PC-9 (cell line): ENCODE measurements at regions not wholly inside any gene's neighbourhood (a gene's known extent, or its start where the extent isn't known, plus 50 kb on each side); places are given as distances from the start of the nearest gene placed in this dataset.

Experiments
- BruUV-seq: library from RNA; stranded (reverse); fragments of 400-500 nt; replicated peaks from 2 replicates; lab custom pipeline; 2021; lab: Mats Ljungman, UMichigan
- CTCF ChIA-PET: fragments of 300-600 bp; sonication (Branson Sonifier 250); formaldehyde crosslinking; loops from one replicate; lab custom pipeline; 2022; ENCODE audit warnings: antibody characterized with exemption; lab: Charles Lee
- POLR2A ChIA-PET: fragments of 300-600 bp; sonication (Branson Sonifier 250); formaldehyde crosslinking; loops from one replicate; lab custom pipeline; 2022; ENCODE audit warnings: antibody characterized with exemption; ENCODE audit not compliant: unreplicated experiment; lab: Charles Lee
- DNase-seq, 2 experiments: peaks; one replicate each; pipeline versions ENCODE4 v3.0.0 to v3.0.0-alpha.2; 2015 to 2022; ENCODE audit warnings: mixed read lengths in 1 of 2
- H2AFZ ChIP-seq: fragments of 200-600 bp; sonication (generic); 2 replicates; pipeline ENCODE4 v1.8.1; 2017; ENCODE audit warnings: antibody characterized with exemption
- H3F3A ChIP-seq: fragments of 200-600 bp; sonication (generic); 2 replicates; pipeline ENCODE4 v1.8.1; 2017; ENCODE audit warnings: antibody characterized with exemption, mild to moderate bottlenecking, low read depth; ENCODE audit not compliant: insufficient read depth
- H3K27ac ChIP-seq: fragments of 200-600 bp; sonication (generic); 2 replicates; pipeline ENCODE4 v1.6.1; 2016; ENCODE audit warnings: mixed run types
- H3K27me3 ChIP-seq: fragments of 200-600 bp; sonication (generic); 2 replicates; pipeline ENCODE4 v1.6.1; 2016; ENCODE audit warnings: low read depth, mixed run types; ENCODE audit not compliant: insufficient read depth
- H3K36me3 ChIP-seq: fragments of 200-600 bp; sonication (generic); 2 replicates; pipeline ENCODE4 v1.6.1; 2016; ENCODE audit warnings: low read depth, mixed run types
- H3K4me1 ChIP-seq: fragments of 200-600 bp; sonication (generic); replicated peaks from 2 replicates; pipeline ENCODE4 v1.6.1; 2016; ENCODE audit warnings: mixed run types; ENCODE audit not compliant: insufficient read depth
- H3K4me2 ChIP-seq: fragments of 200-600 bp; sonication (generic); 2 replicates; pipeline ENCODE4 v1.6.1; 2017; ENCODE audit warnings: mixed run types
- H3K4me3 ChIP-seq: fragments of 200-600 bp; sonication (generic); 2 replicates; pipeline ENCODE4 v1.6.1; 2016; ENCODE audit warnings: mixed run types
- H3K79me2 ChIP-seq: fragments of 200-600 bp; sonication (generic); 2 replicates; pipeline ENCODE4 v1.6.1; 2017; ENCODE audit warnings: low read depth, mixed run types
- H3K9me2 ChIP-seq: fragments of 200-600 bp; sonication (generic); 2 replicates; pipeline ENCODE4 v1.8.1; 2017; ENCODE audit warnings: mild to moderate bottlenecking; ENCODE audit not compliant: insufficient read depth
- H3K9me3 ChIP-seq: fragments of 200-600 bp; sonication (generic); 2 replicates; pipeline ENCODE4 v1.8.1; 2016; ENCODE audit warnings: low read depth; ENCODE audit not compliant: insufficient read depth
- H4K20me1 ChIP-seq: fragments of 200-600 bp; sonication (generic); 2 replicates; pipeline ENCODE4 v1.8.1; 2017; ENCODE audit not compliant: insufficient read depth
- EZH2 ChIP-seq: fragments of 200-600 bp; sonication (generic); IDR thresholded peaks from 2 replicates; pipeline ENCODE4 v1.8.0; 2017; ENCODE audit warnings: antibody characterized with exemption, low read depth
- intact Hi-C: fragments of 100-400 bp; cut with micrococcal nuclease; formaldehyde crosslinking; loops from one replicate; pipeline ENCODE4 v1.10.0; 2022; ENCODE audit not compliant: unreplicated experiment
- TF ChIP-seq, protein P1 (sequence below): fragments of 200-600 bp; sonication (generic); conservative IDR thresholded peaks from 2 replicates; pipeline ENCODE4 v1.6.1; 2017; ENCODE audit warnings: mixed run types, antibody characterized with exemption, mild to moderate bottlenecking, moderate library complexity

DNA sequence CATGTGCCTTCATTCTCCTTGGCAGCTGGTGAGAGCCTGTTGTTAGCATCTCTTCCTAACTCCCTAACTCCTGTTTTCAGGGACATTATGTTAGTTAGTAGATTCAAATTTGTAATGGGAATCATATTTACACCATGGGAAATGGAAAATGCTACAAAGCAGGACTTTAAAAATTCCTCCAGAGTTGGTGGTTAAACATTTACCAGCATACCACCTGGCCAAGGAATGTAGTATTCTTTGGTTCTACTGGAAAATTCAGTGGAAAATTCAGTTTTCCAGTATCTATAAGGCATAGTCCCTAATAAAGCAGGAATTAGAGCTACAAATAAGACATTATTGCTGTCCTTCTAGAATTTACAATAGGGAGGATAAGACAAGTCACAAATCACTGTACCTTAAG is 291.7 kb downstream of the GPD2 start:
- intact Hi-C loops: no loop called here
- H3K79me2 ChIP-seq: no peaks in the 10 kb centered on the region
- POLR2A ChIA-PET: no interaction called here
- H3K4me3 ChIP-seq: no peak overlapping the region
- no peaks in the 10 kb centered on the region for H3K27me3 ChIP-seq
- no peak for TF ChIP-seq EZH2
- TF ChIP-seq, protein P1, sequence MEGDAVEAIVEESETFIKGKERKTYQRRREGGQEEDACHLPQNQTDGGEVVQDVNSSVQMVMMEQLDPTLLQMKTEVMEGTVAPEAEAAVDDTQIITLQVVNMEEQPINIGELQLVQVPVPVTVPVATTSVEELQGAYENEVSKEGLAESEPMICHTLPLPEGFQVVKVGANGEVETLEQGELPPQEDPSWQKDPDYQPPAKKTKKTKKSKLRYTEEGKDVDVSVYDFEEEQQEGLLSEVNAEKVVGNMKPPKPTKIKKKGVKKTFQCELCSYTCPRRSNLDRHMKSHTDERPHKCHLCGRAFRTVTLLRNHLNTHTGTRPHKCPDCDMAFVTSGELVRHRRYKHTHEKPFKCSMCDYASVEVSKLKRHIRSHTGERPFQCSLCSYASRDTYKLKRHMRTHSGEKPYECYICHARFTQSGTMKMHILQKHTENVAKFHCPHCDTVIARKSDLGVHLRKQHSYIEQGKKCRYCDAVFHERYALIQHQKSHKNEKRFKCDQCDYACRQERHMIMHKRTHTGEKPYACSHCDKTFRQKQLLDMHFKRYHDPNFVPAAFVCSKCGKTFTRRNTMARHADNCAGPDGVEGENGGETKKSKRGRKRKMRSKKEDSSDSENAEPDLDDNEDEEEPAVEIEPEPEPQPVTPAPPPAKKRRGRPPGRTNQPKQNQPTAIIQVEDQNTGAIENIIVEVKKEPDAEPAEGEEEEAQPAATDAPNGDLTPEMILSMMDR: no peak
- H3K9me2 ChIP-seq: no peaks in the 10 kb centered on the region
- H3K36me3 ChIP-seq: no peaks in the 10 kb centered on the region
- H3K4me1 ChIP-seq: no peaks in the 10 kb centered on the region
- no TSS peak for BruUV-seq
- H3K9me3 ChIP-seq: no peaks in the 10 kb centered on the region
- no peak overlapping the region for H3K27ac ChIP-seq
- H2AFZ ChIP-seq: no peak overlapping the region
- no peak for DNase-seq
- no peak overlapping the region for H3K4me2 ChIP-seq
- CTCF ChIA-PET: no interaction called here
- no peaks in the 10 kb centered on the region for H4K20me1 ChIP-seq
- H3F3A ChIP-seq: no peaks in the 10 kb centered on the region

DNA sequence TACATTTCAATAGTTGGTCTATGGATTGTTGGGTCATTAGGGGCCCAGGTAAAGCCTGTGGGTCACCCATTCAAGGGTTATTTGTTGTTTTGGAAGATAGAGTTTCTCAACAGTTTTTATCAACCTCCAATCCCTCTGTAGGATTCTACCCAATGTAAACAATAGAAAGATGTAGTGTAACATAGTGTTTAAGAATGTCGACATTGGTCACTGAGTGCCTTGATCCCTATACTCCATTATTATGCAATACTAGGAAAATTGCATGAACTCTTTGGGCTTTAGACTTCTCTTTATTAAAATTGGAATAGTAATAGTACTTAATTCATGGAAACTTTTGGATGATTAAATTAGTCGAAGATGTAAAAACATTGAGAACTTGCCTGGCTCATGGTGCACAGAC is 292.1 kb downstream of the GPD2 start:
- ChIA-PET POLR2A (no interaction called here), CTCF (no interaction called here)
- no peaks in the 10 kb centered on the region for H3K36me3 ChIP-seq
- BruUV-seq: no TSS peak
- H3K4me2 ChIP-seq: no peak overlapping the region
- H3K79me2 ChIP-seq: no peaks in the 10 kb centered on the region
- intact Hi-C loops: no loop called here
- no peak overlapping the region for H3K27ac ChIP-seq
- H3K4me3 ChIP-seq: no peak overlapping the region
- no peaks in the 10 kb centered on the region for H3K27me3 ChIP-seq
- no peaks in the 10 kb centered on the region for H3K9me3 ChIP-seq
- H3K9me2 ChIP-seq: no peaks in the 10 kb centered on the region
- no peak for DNase-seq
- H4K20me1 ChIP-seq: no peaks in the 10 kb centered on the region
- no peak overlapping the region for H2AFZ ChIP-seq
- H3K4me1 ChIP-seq: no peaks in the 10 kb centered on the region
- TF ChIP-seq, protein P1: no peak
- no peak for TF ChIP-seq EZH2
- H3F3A ChIP-seq: no peaks in the 10 kb centered on the region

DNA sequence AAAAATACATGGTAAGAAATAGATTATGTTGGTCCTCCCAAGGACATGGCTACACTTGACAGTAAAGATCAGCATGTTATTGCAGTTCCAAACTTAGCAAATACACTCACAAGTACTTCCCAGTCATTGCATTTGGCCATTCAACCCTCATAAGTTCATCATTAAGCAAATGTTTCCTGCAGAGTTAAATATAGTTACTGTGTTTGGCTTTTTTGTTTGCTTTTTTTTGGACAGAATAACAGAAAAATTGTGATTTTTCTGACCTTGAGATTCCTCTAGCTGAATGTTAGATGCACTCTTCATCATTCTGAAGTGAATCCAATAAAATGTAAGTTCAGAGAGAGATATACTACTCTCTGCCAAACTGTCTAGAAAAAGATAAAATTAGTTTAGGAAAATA is 295.3 kb downstream of the GPD2 start:
- no peaks in the 10 kb centered on the region for H3K4me1 ChIP-seq
- TF ChIP-seq EZH2: no peak
- TF ChIP-seq, protein P1: no peak
- no peaks in the 10 kb centered on the region for H3K36me3 ChIP-seq
- H3F3A ChIP-seq: no peaks in the 10 kb centered on the region
- ChIA-PET POLR2A (no interaction called here), CTCF (no interaction called here)
- H3K27me3 ChIP-seq: no peaks in the 10 kb centered on the region
- H2AFZ ChIP-seq: no peak overlapping the region
- no peak overlapping the region for H3K4me2 ChIP-seq
- no TSS peak for BruUV-seq
- no peak overlapping the region for H3K4me3 ChIP-seq
- H3K27ac ChIP-seq: no peak overlapping the region
- no peaks in the 10 kb centered on the region for H3K9me2 ChIP-seq
- H4K20me1 ChIP-seq: no peaks in the 10 kb centered on the region
- no peaks in the 10 kb centered on the region for H3K79me2 ChIP-seq
- no peak for DNase-seq
- intact Hi-C loops: no loop called here
- H3K9me3 ChIP-seq: no peaks in the 10 kb centered on the region
